ENCODE measurements at regions not wholly inside any gene's neighbourhood (a gene's known extent, or its start where the extent isn't known, plus 50 kb on each side); places are given as distances from the start of the nearest gene placed in this dataset.
"Not testable (repeated sequence)": the region's sequence is repeated elsewhere in the genome, so short reads cannot be mapped to it uniquely, and the experiment has no call there.

DNA sequence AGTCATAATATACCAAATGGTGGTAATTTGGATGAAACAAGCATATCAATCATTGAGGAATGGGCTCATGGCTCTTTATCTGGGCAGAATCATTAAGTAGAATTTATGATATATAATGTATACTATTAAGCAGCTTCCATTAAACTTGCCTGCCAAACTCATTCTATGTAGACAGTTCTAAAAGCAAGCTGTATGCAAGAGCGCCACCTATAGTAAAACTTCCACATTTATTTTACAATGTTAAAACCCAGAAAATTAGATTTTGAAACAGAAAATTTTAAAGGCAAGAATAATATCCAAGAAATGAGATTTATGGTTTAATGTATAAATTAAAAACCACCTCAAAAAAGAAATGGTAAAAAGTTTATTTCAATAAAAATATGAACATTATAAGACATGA lies 161.5 kb downstream of the MZT1 start:
- DNase-seq (ENCODE audit: low read depth), result peak; percentile 49
- no peak overlapping the region for H3K4me3 ChIP-seq (replicated peaks; ENCODE audit: low read depth, low read length)
- peak; percentile 66 for TF ChIP-seq CTCF (IDR thresholded peaks at IDR 0.05; ENCODE audit: low read length, missing control alignments)

DNA sequence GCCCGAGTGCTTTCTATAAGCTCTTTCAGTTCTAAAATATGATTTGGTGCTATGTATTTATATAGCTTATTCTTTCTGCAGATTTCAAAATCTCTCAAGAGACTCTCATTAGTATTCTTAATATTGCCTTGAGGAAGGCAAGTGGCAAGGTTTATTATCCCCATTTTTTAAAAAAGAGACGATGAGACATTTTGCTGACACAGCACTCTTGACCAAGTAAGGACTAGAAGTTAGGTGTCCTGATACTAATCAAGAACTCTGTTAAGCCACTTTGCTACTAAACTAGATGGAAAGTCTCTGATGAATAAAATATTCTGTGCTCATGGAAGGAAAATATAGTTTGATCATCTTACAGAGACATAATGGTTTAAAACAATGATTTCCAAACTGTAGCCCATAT lies 164.7 kb downstream of the MZT1 start:
- no peak for DNase-seq (ENCODE audit: low read depth)
- TF ChIP-seq CTCF (IDR thresholded peaks at IDR 0.05; ENCODE audit: low read length, missing control alignments), result no peak
- no peak overlapping the region for H3K4me3 ChIP-seq (replicated peaks; ENCODE audit: low read depth, low read length)

GRCh38 chr13:72561791-72562190 lies 165.6 kb downstream of the MZT1 start:
- H3K4me3 ChIP-seq (replicated peaks; ENCODE audit: low read depth, low read length), result no peak overlapping the region
- no peak for TF ChIP-seq CTCF (IDR thresholded peaks at IDR 0.05; ENCODE audit: low read length, missing control alignments)
- no peak for DNase-seq (ENCODE audit: low read depth)

DNA sequence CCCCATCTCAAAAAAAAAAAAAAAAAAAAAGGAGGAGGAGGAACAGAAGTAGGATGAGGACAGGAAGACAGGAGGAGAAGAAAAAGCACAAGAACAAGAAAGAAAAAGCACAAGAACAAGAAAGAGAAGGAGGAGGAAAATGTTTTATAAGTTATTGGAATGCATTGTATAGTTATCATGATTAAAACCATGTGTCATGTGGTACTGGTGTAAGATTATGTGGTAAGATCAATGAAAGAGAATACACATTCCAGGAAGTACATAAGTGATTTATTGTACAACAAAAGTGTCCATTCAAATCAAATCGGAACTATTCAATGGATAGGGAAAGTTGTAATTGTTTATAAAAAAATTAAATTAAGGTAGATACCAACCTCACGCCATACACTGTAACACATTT lies 167.7 kb downstream of the MZT1 start:
- no peak for DNase-seq (ENCODE audit: low read depth)
- H3K4me3 ChIP-seq (replicated peaks; ENCODE audit: low read depth, low read length), result no peak overlapping the region
- no peak for TF ChIP-seq CTCF (IDR thresholded peaks at IDR 0.05; ENCODE audit: low read length, missing control alignments)

DNA sequence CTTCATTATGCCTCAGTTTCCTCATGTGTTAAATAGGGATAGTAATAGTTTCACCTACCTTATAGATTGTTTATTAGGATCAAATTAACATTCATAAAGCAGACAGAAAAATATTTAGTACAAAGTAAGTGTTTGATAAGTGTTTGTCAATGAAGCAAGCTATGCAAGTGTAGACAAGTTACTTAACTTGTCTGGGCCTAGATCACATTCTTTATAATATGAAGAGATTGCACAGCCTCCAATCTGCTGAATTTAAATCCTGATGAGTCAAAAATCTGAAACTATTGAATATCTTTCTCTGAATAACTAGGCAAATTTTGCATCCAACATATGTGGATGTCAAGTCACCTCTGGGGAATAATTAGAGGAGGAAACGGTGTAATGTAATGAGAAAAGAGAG lies 170.5 kb downstream of the MZT1 start:
- H3K4me3 ChIP-seq (replicated peaks; ENCODE audit: low read depth, low read length), result no peak overlapping the region
- DNase-seq (ENCODE audit: low read depth), result no peak
- no peak for TF ChIP-seq CTCF (IDR thresholded peaks at IDR 0.05; ENCODE audit: low read length, missing control alignments)

DNA sequence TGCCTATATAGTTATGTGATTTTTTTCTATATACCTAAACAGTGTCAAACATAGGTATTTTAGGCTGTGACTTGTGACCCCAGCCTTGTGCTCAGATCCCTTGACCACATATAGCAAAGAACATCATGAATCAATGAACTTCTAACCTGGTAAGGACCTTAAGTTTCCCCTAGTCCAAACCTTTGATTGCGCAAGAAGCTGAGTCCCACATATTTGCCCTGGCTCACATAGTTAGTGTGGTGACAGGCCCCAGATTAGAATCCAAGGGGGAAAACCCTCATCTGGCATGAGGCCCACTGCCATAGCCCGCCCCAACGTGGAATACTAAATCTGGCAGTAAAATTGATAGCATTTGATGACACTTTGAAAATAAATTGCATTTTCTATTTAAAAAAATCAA lies 171.8 kb downstream of the MZT1 start:
- DNase-seq (ENCODE audit: low read depth), result no peak
- no peak for TF ChIP-seq CTCF (IDR thresholded peaks at IDR 0.05; ENCODE audit: low read length, missing control alignments)
- H3K4me3 ChIP-seq (replicated peaks; ENCODE audit: low read depth, low read length), result no peak overlapping the region

GRCh38 chr13:72552731-72553130 lies 174.7 kb downstream of the MZT1 start:
- no peak overlapping the region for H3K4me3 ChIP-seq (replicated peaks; ENCODE audit: low read depth, low read length)
- no peak for TF ChIP-seq CTCF (IDR thresholded peaks at IDR 0.05; ENCODE audit: low read length, missing control alignments)

GRCh38 chr13:72545895-72546294 lies 181.5 kb downstream of the MZT1 start:
- H3K4me3 ChIP-seq (replicated peaks; ENCODE audit: low read depth, low read length); DNase-seq (ENCODE audit: low read depth): not testable (repeated sequence)

More at GRCh38 chr13:72552731-72553130, 174.7 kb downstream of the MZT1 start:
- DNase-seq (ENCODE audit: low read depth), result no peak

Data from fibroblast of pulmonary artery (primary cell).